ENCODE measurements at regions not wholly inside any gene's neighbourhood (a gene's known extent, or its start where the extent isn't known, plus 50 kb on each side); places are given as distances from the start of the nearest gene placed in this dataset.

DNA sequence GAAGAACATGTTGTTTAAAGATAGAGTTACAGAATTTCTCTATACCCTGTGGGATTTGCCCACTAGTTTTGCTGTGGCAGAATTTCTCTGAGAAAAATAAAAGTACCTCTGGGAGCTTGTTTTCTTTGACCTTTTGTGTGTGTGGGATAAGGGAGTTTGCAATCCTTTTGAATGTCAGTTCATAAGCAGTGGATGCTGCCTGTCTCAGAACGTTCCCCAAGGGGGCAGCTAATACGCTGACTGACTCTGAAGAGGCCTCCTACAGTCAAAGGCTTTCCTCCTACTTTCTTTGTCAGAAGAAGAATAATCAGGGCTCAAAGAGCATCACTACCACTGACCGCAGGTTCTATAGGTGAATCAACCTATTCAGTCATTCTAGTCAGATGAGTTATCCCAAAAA lies 140.6 kb downstream of the AASDHPPT start:
- H3K4me3 ChIP-seq (ENCODE audit: low read length): no peak overlapping the region
- no peaks in the 10 kb centered on the region for H4K20me1 ChIP-seq (ENCODE audit: low read length)
- no peaks in the 10 kb centered on the region for H3K4me1 ChIP-seq (ENCODE audit: insufficient read depth, low read length)
- no peaks in the 10 kb centered on the region for H3K9me2 ChIP-seq (replicated peaks; ENCODE audit: low read length)
- H3K9me3 ChIP-seq (ENCODE audit: low read length): peaks cover 18% of the 10 kb centered on the region
- no peak overlapping the region for H3K27ac ChIP-seq (ENCODE audit: low read length)
- TF ChIP-seq, protein P1, sequence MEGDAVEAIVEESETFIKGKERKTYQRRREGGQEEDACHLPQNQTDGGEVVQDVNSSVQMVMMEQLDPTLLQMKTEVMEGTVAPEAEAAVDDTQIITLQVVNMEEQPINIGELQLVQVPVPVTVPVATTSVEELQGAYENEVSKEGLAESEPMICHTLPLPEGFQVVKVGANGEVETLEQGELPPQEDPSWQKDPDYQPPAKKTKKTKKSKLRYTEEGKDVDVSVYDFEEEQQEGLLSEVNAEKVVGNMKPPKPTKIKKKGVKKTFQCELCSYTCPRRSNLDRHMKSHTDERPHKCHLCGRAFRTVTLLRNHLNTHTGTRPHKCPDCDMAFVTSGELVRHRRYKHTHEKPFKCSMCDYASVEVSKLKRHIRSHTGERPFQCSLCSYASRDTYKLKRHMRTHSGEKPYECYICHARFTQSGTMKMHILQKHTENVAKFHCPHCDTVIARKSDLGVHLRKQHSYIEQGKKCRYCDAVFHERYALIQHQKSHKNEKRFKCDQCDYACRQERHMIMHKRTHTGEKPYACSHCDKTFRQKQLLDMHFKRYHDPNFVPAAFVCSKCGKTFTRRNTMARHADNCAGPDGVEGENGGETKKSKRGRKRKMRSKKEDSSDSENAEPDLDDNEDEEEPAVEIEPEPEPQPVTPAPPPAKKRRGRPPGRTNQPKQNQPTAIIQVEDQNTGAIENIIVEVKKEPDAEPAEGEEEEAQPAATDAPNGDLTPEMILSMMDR (conservative IDR thresholded peaks at IDR 0.05; ENCODE audit: low read depth, low read length): no peak
- no peak for TF ChIP-seq EZH2phosphoT487 (IDR thresholded peaks at IDR 0.05; ENCODE audit: borderline replicate concordance, low read length)
- no peak for TF ChIP-seq EZH2 (IDR thresholded peaks at IDR 0.05; ENCODE audit: low read length, unreplicated experiment)
- BruUV-seq (replicated peaks): no TSS peak
- ChIA-PET POLR2A (ENCODE audit: unreplicated experiment) (no interaction called here), CTCF (no interaction called here)
- H3K9ac ChIP-seq (ENCODE audit: low read length): no peak overlapping the region
- ATAC-seq (no peak), DNase-seq (no peak)
- H3K4me2 ChIP-seq (ENCODE audit: low read length): no peak overlapping the region
- intact Hi-C loops (cut with micrococcal nuclease): no loop called here
- peaks cover 5% of the 10 kb centered on the region; the same call in 1 of the 2 replicates for H3K36me3 ChIP-seq (ENCODE audit: low read depth, low read length)
- no peaks in the 10 kb centered on the region for H3K27me3 ChIP-seq (ENCODE audit: low read length)
- no peaks in the 10 kb centered on the region for H3K79me2 ChIP-seq (ENCODE audit: low read length)
- no peak overlapping the region for H2AFZ ChIP-seq (ENCODE audit: low read length)
- H3F3A ChIP-seq (ENCODE audit: low read length, unreplicated experiment): no peaks in the 10 kb centered on the region

DNA sequence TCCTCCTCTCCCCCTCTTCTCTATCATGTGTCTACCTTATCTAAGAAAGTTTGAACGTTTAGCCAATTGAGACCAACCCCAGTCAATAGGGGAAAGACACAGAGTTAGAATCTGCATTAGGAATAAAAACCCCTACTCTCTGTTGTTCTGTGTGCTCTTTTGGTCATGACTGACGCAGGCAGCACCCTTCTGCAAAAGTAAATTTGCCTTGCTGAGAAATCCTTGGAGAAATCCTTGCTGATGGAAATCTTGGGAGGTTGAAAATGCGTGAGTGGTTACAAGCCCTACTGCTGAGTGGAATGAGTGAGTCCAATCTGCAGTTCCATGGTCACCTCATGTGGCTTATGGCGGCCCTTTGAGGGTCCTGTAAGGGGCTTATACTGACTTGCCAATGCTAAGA lies 145.2 kb downstream of the AASDHPPT start:
- ATAC-seq: no peak
- Histone ChIP-seq H3K9me3 (ENCODE audit: low read length) (peaks cover 35% of the 10 kb centered on the region), H3K79me2 (ENCODE audit: low read length) (no peaks in the 10 kb centered on the region), H3K4me2 (ENCODE audit: low read length) (no peak overlapping the region), H3K4me1 (ENCODE audit: insufficient read depth, low read length) (no peaks in the 10 kb centered on the region), H3K27me3 (ENCODE audit: low read length) (no peaks in the 10 kb centered on the region), H4K20me1 (ENCODE audit: low read length) (no peaks in the 10 kb centered on the region), H3F3A (ENCODE audit: low read length, unreplicated experiment) (no peaks in the 10 kb centered on the region), H3K27ac (ENCODE audit: low read length) (no peak overlapping the region), H3K36me3 (ENCODE audit: low read depth, low read length) (peaks cover 5% of the 10 kb centered on the region; the same call in 1 of the 2 replicates), H3K4me3 (ENCODE audit: low read length) (no peak overlapping the region), H2AFZ (ENCODE audit: low read length) (no peak overlapping the region), H3K9ac (ENCODE audit: low read length) (no peak overlapping the region), H3K9me2 (replicated peaks; ENCODE audit: low read length) (no peaks in the 10 kb centered on the region)
- TF ChIP-seq EZH2phosphoT487 (IDR thresholded peaks at IDR 0.05; ENCODE audit: borderline replicate concordance, low read length) (no peak), EZH2 (IDR thresholded peaks at IDR 0.05; ENCODE audit: low read length, unreplicated experiment) (no peak)
- TF ChIP-seq, protein P1 (conservative IDR thresholded peaks at IDR 0.05; ENCODE audit: low read depth, low read length): no peak
- BruUV-seq (replicated peaks): no TSS peak
- intact Hi-C loops (cut with micrococcal nuclease): no loop called here
- no peak for DNase-seq
- ChIA-PET POLR2A (ENCODE audit: unreplicated experiment) (no interaction called here), CTCF (no interaction called here)

DNA sequence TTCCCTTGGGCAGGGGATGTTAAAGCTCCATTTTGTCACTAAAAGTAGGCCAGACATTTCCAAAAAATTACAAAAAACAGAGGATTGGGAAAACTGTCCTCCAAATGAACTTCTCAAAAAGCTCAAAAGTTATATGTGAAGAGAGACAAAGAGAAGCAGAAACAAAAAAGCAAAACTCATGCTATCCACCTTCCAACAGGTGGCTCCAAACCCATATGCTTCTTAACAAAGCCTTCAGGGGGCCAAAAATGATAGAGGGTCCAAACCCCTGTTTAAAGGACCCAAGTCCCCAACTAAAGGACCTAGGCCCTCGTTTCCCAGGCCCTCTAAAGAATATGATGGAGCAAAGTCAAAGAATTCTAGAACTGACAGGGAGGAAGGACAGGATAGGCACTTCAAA lies 146.7 kb downstream of the AASDHPPT start:
- Histone ChIP-seq H3K36me3 (ENCODE audit: low read depth, low read length) (peaks cover 5% of the 10 kb centered on the region; the same call in 1 of the 2 replicates), H3K4me3 (ENCODE audit: low read length) (no peak overlapping the region), H2AFZ (ENCODE audit: low read length) (no peak overlapping the region), H4K20me1 (ENCODE audit: low read length) (no peaks in the 10 kb centered on the region), H3K4me2 (ENCODE audit: low read length) (no peak overlapping the region), H3F3A (ENCODE audit: low read length, unreplicated experiment) (no peaks in the 10 kb centered on the region), H3K79me2 (ENCODE audit: low read length) (no peaks in the 10 kb centered on the region), H3K27me3 (ENCODE audit: low read length) (no peaks in the 10 kb centered on the region), H3K9me3 (ENCODE audit: low read length) (peaks cover 35% of the 10 kb centered on the region), H3K27ac (ENCODE audit: low read length) (no peak overlapping the region), H3K9ac (ENCODE audit: low read length) (no peak overlapping the region), H3K4me1 (ENCODE audit: insufficient read depth, low read length) (no peaks in the 10 kb centered on the region), H3K9me2 (replicated peaks; ENCODE audit: low read length) (no peaks in the 10 kb centered on the region)
- no peak for DNase-seq
- TF ChIP-seq EZH2phosphoT487 (IDR thresholded peaks at IDR 0.05; ENCODE audit: borderline replicate concordance, low read length) (no peak), EZH2 (IDR thresholded peaks at IDR 0.05; ENCODE audit: low read length, unreplicated experiment) (no peak)
- TF ChIP-seq, protein P1 (conservative IDR thresholded peaks at IDR 0.05; ENCODE audit: low read depth, low read length): no peak
- no peak for ATAC-seq
- ChIA-PET CTCF (no interaction called here), POLR2A (ENCODE audit: unreplicated experiment) (no interaction called here)
- BruUV-seq (replicated peaks): no TSS peak
- intact Hi-C loops (cut with micrococcal nuclease): no loop called here

Measured in PC-3 (cell line).